ENCODE measurements at regions not wholly inside any gene's neighbourhood (a gene's known extent, or its start where the extent isn't known, plus 50 kb on each side); places are given as distances from the start of the nearest gene placed in this dataset.
"Not testable (repeated sequence)": the region's sequence is repeated elsewhere in the genome, so short reads cannot be mapped to it uniquely, and the experiment has no call there.

DNA sequence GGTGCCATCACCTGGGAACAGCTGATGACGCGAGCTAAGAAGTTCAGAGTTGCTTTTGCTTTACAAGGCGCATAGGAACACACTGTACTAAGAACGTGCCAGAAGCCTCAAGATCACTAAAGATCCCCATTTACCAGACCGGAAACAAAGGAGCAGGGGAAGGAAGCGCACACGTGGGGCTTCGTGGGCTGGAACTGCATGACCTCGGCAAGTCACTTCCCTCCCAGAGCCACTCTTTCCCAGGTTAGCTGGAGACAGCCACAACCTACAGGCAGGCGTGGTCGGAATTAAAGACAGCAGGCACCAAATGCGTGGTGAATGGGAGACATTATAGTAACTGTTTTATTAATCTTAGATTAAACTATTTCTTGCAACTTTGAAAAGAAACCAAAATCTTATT, 154.9 kb upstream of the IQSEC1 start:
- not testable (repeated sequence) for FAIRE-seq; DNase-seq (ENCODE audit: insufficient read length, low spot score)

DNA sequence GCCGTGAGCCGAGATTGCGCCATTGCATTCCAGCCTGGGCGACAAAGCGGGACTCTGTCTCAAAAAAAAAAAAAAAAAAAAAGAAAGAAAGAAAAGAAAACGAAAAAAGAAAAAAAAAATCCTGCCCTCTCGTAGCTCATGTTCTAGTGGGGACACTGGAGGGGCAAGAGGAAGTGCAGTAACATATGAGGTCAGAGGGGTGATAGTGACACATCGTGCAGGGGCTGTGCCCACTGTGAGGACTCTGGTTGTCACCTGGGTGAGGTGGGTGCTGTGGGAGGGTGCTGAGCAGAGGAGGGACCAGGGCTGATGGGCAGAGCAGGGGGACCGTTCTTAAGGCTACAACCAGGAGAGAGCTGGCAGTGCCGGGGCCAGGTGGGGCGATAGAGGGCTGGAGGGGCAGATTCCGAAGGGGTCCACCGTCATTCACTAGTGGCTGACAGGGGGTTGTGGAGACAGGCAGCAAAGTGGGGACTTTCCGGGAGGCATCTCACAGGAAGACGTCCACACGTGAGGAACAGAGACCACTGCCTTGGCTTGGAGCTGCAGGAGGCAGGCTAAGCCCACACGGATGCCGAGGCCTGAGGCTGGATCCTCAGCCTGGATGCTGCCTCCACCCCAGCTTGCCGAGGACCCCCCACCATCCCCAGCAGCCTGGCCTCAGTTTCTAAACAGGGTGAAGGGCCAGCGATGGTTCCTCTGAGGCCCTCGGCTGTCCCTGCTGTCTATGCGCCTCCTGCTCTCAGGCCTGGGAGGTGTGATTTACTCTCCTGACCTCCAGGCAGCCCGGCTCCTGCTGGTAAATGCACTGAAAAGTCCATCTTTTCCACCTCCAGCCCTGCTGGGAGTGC, 154.3 kb upstream of the IQSEC1 start:
- FAIRE-seq (no peak), DNase-seq (ENCODE audit: insufficient read length, low spot score) (no peak)

- FAIRE-seq (no peak), DNase-seq (ENCODE audit: insufficient read length, low spot score) (no peak)
Measured at GRCh38 chr3:13224967-13225366, 151.7 kb upstream of the IQSEC1 start.

- FAIRE-seq (no peak), DNase-seq (ENCODE audit: insufficient read length, low spot score) (no peak)
Measured at GRCh38 chr3:13223574-13224237, 150.5 kb upstream of the IQSEC1 start.

DNA sequence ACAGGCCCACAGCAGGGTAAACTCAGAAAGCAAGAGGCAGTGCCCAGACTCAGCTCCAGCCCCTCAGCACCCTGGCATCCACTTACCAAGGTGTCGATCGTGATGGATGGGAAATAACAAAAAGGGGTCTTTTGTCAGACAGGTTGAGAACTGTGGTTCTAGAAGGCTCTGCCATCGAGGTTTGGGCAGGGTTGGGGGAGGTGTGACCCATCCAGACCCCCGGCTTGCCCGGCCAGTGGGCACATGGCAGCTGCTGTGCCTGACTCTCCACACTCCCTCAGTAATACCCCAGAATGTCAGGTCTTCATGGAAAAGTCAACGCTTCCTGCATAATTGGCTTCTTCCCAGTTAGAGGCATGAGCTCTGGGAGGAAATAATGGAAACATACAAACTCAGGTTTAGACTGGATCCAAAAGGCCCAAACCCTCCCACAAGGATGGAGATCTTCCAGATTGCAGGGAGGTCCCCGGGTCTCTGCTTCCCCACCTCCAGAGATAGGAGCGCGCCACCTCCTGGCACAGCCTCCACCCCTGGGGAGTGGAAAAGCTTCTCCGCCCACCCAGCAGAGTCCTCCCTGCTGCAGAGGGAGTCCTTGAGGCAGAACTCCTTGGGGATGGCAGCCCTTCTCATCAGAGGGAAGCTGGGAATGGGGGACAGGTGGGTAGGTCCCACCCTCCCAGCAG, 149.8 kb upstream of the IQSEC1 start:
- FAIRE-seq, result no peak
- no peak for DNase-seq (ENCODE audit: insufficient read length, low spot score)

DNA sequence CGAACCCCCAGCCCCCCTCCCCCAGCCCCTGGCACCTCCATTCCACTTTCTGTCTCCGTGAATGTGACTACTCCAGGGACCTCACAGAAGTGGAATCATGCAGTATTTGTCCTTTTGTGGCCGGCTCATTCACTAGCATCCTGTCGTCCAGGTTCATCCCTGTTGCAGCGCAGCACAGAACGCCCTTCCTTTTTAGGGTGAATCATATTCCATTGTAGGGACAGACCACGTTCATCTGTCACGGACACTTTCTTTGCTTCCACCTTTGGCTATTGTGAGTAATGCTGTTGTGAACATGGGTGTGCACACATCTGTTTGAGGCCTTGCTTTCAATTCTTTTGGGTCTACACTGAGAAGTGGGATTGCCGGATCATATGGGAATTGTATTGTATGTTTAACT, 148.9 kb upstream of the IQSEC1 start:
- FAIRE-seq (no peak), DNase-seq (ENCODE audit: insufficient read length, low spot score) (no peak)

DNA sequence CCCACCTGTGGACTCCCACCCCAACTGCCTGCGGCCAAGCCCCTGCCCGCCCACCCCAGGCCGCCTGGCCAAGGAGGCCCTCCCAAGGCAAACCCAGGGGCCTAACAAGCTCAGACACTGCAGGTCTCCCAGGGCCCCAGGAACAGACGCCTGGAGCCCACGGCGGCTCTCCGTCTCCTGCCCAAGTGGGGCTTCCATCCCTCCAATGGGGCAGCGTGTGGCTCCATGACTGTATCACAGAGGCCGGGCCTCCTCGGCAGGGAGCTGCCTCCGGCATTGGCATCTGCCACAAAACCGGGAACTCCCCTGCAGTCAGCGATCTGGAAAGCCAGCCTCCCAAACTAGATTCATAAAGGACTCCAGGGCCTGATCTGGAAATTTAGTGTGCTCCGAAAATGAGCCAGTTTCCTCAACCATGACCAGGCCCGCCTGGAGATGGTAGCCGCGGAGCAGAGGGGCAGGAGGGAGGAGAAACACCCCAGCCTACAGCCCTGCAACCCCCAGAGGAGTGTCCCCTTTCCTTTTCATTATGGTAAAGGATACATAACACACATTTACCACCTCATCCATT, 148.3 kb upstream of the IQSEC1 start:
- FAIRE-seq (no peak), DNase-seq (ENCODE audit: insufficient read length, low spot score) (no peak)

DNA sequence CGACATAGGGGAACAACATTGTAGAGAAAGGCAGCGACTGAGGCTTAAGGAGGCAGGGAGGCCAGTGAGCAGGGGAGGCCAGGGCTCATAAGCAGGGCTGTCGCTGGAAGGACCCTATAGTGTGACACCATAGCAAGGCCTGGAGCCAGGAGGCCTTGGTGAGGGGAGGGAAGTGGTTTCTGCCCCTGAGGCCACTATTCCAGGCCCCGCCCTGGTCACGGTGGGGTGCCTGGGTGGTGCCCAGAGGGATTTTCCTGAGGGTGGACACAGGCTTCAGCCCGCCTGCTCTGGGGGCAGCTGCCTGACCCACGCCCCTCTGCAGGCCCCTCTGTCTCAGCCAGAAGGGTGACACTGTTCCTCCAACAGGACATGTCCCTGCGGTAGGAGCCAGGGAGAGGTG, 147.8 kb upstream of the IQSEC1 start:
- FAIRE-seq (no peak), DNase-seq (ENCODE audit: insufficient read length, low spot score) (no peak)

GRCh38 chr3:13219902-13220296, 146.7 kb upstream of the IQSEC1 start:
- DNase-seq (ENCODE audit: insufficient read length, low spot score), result no peak
- no peak for FAIRE-seq

DNA sequence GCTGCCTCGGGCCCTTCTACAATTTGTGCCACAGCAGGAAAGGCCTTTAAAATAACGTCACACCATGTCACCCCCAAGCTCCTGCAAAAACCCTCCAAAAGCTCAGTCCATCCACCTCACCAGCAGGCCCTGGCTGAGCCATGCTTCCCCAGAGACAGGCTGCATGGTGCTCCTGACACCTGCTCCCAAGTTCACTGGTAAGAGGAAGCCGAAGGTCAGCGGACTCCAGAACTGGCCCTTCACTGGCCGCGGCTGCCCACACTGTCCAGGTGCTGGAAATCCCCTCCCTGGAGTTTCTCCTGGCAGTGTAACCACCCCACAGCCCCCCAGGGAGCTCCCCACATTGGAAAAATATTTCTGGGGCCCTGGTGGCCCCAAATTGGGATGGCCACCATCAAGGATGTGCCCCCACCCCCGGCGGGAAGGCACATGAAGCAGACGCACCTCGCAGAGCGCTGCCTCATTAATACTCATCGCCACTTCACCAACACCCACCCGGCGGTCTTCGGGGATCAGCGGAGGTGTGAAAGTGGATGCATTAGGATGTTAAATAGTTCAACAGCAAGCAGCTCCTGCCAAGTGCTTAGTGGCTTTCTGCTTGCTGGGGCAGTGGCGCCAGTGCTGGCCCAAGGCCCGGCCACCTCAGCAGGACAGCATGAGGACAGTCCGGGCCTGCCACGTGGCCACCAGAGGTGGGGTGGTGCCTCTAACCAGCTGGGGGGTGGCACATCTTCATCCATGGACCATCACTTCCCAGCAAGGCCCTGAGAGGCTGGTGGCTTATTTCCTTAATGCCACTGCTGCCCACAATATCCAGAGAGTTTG, 146.1 kb upstream of the IQSEC1 start:
- FAIRE-seq (no peak), DNase-seq (ENCODE audit: insufficient read length, low spot score) (no peak)

GRCh38 chr3:13218541-13218908, 145.3 kb upstream of the IQSEC1 start:
- no peak for DNase-seq (ENCODE audit: insufficient read length, low spot score)
- FAIRE-seq, result no peak

GRCh38 chr3:13217736-13218540, 144.7 kb upstream of the IQSEC1 start:
- FAIRE-seq (no peak), DNase-seq (ENCODE audit: insufficient read length, low spot score) (peak; percentile 43)

DNA sequence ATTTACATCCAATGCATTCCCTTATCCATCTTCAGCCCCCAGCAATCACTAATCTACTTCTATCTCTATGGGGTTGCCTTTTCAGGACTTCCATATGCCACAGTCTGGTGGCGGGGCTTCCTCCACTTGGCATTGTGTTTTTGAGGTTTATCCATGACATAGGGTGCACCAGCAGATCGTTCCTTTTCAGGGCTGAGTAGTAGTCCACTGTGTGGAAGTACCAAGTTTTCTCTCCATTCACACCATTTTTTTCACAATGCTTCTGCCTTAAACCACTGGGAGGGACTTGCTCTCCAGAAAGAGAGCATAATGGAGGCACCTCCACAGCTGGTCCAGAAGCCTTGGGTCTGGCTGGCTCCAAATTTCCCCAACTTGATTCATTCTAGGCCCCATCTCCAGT, 144.0 kb upstream of the IQSEC1 start:
- no peak for FAIRE-seq
- DNase-seq (ENCODE audit: insufficient read length, low spot score), result no peak

DNA sequence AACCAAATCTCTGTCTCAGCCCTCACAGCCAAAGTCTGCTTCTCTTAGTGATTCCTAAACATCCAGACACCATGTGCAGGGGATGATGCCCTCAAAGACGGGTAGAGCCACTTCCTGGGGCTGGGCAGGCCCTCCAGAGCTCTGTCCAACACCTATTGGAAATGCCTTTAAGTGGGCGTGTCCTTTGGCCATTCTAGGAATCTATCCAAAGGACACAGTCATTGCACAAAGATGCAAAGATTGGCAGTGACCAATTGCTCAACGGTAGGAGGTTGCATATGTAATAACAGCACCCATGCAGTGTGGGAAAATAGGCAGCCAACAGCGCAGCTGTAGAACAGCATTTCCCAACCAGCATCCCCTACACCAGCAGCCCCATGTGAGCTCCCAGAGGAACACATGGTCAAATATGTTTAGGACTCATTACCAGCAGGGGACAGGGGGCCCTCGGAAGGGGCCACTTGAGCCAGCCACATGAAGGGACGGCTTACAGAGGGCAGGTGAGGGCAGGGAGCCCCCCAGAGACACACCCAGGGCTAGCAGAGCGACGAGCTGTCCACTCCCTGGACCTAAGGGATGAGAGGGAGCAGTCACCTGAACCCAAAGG, 142.8 kb upstream of the IQSEC1 start:
- DNase-seq (ENCODE audit: insufficient read length, low spot score) (peak; percentile 70), FAIRE-seq (peak; percentile 85)

DNA sequence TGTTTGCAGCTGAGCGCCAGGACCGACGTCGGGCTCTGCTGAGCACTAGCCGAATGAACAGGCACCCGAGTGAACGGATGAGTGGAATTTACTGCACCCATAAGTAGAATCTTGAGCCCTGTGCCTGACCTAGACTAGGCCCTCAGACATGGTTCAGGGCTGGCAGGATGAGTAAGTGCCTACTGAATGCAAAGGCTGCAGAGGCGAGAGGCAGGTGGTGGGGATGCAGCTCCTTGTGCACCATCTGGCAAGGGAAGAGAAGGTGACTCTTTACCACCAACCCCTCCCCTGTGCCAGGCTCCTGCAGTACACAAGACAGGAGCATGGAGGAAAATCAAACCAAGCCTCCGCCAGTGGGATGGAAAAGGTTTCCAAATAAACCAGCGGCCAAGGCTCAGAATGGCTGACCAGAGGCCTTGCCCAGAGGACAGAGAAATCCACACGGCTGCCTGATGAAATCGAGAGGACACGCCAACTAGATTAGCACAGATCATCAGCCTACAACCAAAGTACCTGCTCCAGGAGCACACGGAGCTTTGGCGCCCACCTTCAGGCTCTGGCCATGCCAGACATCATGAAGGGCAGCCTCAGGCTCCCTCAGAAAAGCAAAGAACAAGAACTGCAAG, 141.7 kb upstream of the IQSEC1 start:
- FAIRE-seq (no peak), DNase-seq (ENCODE audit: insufficient read length, low spot score) (no peak)

- DNase-seq (ENCODE audit: insufficient read length, low spot score), result no peak
- no peak for FAIRE-seq
Measured at GRCh38 chr3:13213911-13214846, 140.9 kb upstream of the IQSEC1 start.

GRCh38 chr3:13213490-13213889, 140.3 kb upstream of the IQSEC1 start:
- no peak for FAIRE-seq
- no peak for DNase-seq (ENCODE audit: insufficient read length, low spot score)

Data from HTR-8/SVneo (cell line).